Thyroid gland (tissue), 4 donors: ENCODE measurements at regions not wholly inside any gene's neighbourhood (a gene's known extent, or its start where the extent isn't known, plus 50 kb on each side); places are given as distances from the start of the nearest gene placed in this dataset.

Experiments
- DNase-seq, 2 donors: peaks; one replicate each; pipeline ENCODE4 v3.0.0-alpha.2; 2019
- H3K27ac ChIP-seq, 3 donors: fragments of 200-600 bp; sonication (generic); 1 replicate in 2 of 3; 2 replicates in 1 of 3; pipeline ENCODE4 v1.5.1; 2016 to 2019; ENCODE audit warnings: mild to moderate bottlenecking in 1 of 3, moderate library complexity in 1 of 3
- H3K27me3 ChIP-seq: fragments of 200-600 bp; sonication (generic); one replicate; pipeline ENCODE4 v1.5.1; 2019
- H3K36me3 ChIP-seq, 2 donors: fragments of 200-600 bp; sonication (generic); one replicate each; pipeline ENCODE4 v1.5.1; 2016 to 2019
- H3K4me1 ChIP-seq, 2 donors: fragments of 200-600 bp; sonication (generic); one replicate each; pipeline ENCODE4 v1.5.1; 2017 to 2019
- H3K4me3 ChIP-seq, 3 donors: fragments of 200-600 bp; sonication (generic); replicated peaks in 1 of 3; 1 replicate in 2 of 3; 2 replicates in 1 of 3; pipeline ENCODE4 v1.5.1; 2016; ENCODE audit warnings: mild to moderate bottlenecking in 1 of 3
- H3K9me3 ChIP-seq: fragments of 200-600 bp; sonication (generic); one replicate; pipeline ENCODE4 v1.5.1; 2017
- POLR2A ChIP-seq, 2 donors: fragments of 450-650 bp; IDR thresholded peaks; one replicate each; pipeline ENCODE4 v1.6.1; 2017; ENCODE audit warnings: antibody characterized with exemption in 2 of 2, mild to moderate bottlenecking in 2 of 2, moderate library complexity in 1 of 2
- WGBS, 2 donors: methylation state at CpG; one replicate each; pipeline ENCODE4 v1.1.5; 2017; 5-methylcytosine and 5-hydroxymethylcytosine counted together
- intact Hi-C: fragments of 100-400 bp; cut with DNase I; formaldehyde crosslinking; loops from one replicate; pipeline ENCODE4 v1.15.1; 2023
- TF ChIP-seq, protein P1 (sequence below), 6 experiments: fragments of 200-600 bp in 3 of 6; fragments of 450-650 bp in 3 of 6; sonication (generic) in 3 of 6; IDR thresholded peaks; one replicate each; pipeline ENCODE4 v1.5.1; 2016 to 2019; ENCODE audit warnings: antibody characterized with exemption in 6 of 6, mild to moderate bottlenecking in 2 of 6, inconsistent platforms in 1 of 6, moderate library complexity in 1 of 6

DNA sequence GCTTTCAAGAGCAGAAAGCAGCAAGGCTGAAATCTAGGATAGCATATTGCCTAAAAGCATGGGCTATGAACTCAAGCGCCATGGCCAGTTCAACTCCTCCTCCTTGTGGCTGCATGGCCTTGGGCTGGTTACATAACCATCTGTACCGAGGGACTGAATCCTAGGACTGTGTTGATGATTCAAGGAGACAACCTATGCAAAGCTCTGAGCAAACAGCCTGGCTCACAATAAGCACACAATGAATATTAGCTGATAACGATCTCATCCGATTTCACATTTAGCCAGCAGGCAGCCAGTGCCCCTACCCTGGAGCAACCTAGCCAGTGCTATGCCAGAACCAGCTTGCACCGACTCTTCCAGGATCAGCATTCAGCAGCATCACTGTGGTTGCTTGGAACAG lies 698.4 kb downstream of the TBC1D22A start:
- H3K27me3 ChIP-seq, result no peaks in the 10 kb centered on the region
- H3K27ac ChIP-seq, result no peak overlapping the region
- intact Hi-C loops, result no loop called here
- H3K4me1 ChIP-seq, result no peaks in the 10 kb centered on the region
- H3K9me3 ChIP-seq, result no peaks in the 10 kb centered on the region
- TF ChIP-seq, protein P1, sequence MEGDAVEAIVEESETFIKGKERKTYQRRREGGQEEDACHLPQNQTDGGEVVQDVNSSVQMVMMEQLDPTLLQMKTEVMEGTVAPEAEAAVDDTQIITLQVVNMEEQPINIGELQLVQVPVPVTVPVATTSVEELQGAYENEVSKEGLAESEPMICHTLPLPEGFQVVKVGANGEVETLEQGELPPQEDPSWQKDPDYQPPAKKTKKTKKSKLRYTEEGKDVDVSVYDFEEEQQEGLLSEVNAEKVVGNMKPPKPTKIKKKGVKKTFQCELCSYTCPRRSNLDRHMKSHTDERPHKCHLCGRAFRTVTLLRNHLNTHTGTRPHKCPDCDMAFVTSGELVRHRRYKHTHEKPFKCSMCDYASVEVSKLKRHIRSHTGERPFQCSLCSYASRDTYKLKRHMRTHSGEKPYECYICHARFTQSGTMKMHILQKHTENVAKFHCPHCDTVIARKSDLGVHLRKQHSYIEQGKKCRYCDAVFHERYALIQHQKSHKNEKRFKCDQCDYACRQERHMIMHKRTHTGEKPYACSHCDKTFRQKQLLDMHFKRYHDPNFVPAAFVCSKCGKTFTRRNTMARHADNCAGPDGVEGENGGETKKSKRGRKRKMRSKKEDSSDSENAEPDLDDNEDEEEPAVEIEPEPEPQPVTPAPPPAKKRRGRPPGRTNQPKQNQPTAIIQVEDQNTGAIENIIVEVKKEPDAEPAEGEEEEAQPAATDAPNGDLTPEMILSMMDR (IDR thresholded peaks at IDR 0.05), result no peak
- no peak for DNase-seq
- no peak overlapping the region for H3K4me3 ChIP-seq
- WGBS, 2 donors, result 88 to 90% methylated on average over 5 of the region's 5 CpGs
- H3K36me3 ChIP-seq, result no peaks in the 10 kb centered on the region

DNA sequence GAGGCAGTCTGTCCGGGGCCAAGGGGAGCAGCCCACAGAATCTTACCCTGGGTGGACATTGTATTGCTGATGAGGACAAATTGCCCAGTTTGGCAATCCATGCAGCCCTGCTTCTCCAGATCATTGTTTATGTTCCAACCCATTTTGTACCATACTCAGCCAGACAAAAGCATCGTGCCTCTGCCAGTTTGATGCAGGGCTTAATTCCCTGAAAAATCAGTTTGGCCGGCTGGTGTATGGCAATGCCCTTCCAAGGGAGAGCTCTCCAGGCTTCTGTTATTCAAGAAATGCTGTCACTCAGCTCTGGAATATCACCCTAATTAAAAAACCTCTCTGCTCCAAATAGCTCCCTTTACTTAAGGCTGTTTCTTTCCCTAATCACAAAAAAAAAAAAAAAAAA lies 697.7 kb downstream of the TBC1D22A start:
- Histone ChIP-seq H3K9me3 (no peaks in the 10 kb centered on the region), H3K36me3 (no peaks in the 10 kb centered on the region), H3K27ac (no peak overlapping the region), H3K4me3 (no peak overlapping the region), H3K4me1 (no peaks in the 10 kb centered on the region), H3K27me3 (no peaks in the 10 kb centered on the region)
- DNase-seq, result no peak
- WGBS, 2 donors, result 83 to 86% methylated on average over 3 of the region's 3 CpGs
- TF ChIP-seq POLR2A (IDR thresholded peaks at IDR 0.05), result no peak
- TF ChIP-seq, protein P1 (IDR thresholded peaks at IDR 0.05), result no peak
- intact Hi-C loops, result no loop called here

DNA sequence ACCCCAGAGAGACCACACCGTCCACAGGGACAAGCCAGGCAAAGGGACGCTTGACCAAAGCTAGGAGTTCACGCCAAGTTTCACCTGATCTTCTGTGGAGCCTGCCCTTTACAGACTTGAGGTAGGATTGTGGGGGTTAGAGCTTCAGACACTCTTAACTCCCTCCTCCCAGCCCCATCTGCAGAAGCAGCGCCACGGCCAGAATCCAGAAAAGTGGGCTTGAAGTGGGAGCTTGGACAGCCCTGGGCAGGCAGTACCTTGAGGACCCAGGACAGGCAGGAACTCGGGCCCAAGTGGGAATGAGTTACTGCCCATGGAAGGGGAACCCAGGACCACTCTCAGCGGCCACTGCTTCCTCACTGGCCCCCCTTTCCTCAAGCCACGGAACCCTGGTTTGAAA lies 695.9 kb downstream of the TBC1D22A start:
- TF ChIP-seq POLR2A (IDR thresholded peaks at IDR 0.05), result no peak
- TF ChIP-seq, protein P1 (IDR thresholded peaks at IDR 0.05), result no peak
- intact Hi-C loops, result no loop called here
- no peaks in the 10 kb centered on the region for H3K9me3 ChIP-seq
- WGBS, 2 donors, result 98 to 100% methylated on average over 7 to 8 of the region's 8 CpGs
- no peak overlapping the region for H3K27ac ChIP-seq
- DNase-seq, result no peak
- H3K36me3 ChIP-seq, result no peaks in the 10 kb centered on the region
- H3K4me3 ChIP-seq, result no peak overlapping the region
- H3K27me3 ChIP-seq, result no peaks in the 10 kb centered on the region
- H3K4me1 ChIP-seq, result no peaks in the 10 kb centered on the region

DNA sequence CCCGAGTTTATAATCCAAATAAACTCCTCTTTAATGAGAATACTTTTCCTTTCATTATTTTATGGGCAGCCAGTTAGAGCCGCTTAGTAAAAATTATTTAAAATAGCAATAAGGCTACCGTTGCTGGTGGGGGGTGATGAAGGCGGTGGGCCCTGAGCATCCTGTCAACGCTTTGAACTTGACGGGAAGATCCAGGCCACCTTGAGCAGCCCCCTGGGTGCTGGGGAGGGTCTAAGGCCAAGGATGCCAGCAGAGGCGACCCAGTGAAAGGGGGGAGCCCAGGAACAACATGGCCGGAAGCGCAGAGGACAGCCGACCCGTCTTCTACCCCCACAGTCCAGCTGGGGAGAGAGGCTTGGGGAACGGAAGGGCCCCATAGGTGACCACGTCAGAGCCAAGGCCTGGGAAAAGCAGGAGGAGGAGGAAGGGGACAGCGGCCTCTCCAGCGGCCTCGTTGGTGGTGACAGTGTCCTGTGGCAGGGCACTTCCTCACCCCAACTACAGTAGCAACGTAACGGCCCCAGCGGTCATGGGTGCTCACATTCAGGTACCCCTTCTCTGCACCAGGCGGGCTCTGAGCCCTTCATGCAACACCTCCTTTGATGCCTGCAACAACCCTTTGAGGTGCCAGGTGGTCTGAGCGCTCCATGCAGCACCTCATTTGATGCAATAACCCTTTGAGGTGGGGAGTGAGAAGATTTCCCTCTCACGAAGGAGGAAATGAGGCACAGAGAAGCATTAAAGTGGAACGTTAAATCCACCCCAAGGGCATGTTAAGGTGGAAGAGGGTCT lies 695.3 kb downstream of the TBC1D22A start:
- Histone ChIP-seq H3K4me3 (no peak overlapping the region), H3K27ac (no peak overlapping the region), H3K27me3 (no peaks in the 10 kb centered on the region), H3K4me1 (no peaks in the 10 kb centered on the region), H3K9me3 (no peaks in the 10 kb centered on the region), H3K36me3 (no peaks in the 10 kb centered on the region)
- intact Hi-C loops, result no loop called here
- WGBS, 2 donors, result 91 to 92% methylated on average over 22 to 23 of the region's 23 CpGs
- no peak for DNase-seq
- TF ChIP-seq, protein P1 (IDR thresholded peaks at IDR 0.05), result no peak
- TF ChIP-seq POLR2A (IDR thresholded peaks at IDR 0.05), result no peak

DNA sequence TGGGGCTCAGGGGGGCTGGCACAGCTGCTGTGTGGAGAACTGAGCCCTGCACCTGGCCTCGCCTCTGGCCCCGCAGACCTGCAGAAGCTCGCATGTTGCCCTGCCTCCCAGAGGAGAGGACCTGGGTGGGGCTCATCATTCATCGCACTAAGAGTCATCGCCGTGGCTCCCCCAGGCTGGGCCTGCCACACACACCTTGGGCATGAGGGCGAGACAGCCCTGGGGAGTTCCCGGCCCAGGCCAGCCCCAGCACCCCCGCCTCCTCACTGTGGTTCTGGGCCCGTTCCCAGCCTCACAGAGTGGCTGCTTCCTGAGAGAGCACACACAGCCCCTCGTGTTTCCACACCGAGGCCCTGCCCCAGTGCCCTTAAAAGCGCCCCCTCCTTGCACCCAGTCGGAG lies 694.6 kb downstream of the TBC1D22A start:
- H3K4me1 ChIP-seq, result no peaks in the 10 kb centered on the region
- intact Hi-C loops, result no loop called here
- DNase-seq, result no peak
- no peak overlapping the region for H3K4me3 ChIP-seq
- H3K27me3 ChIP-seq, result no peaks in the 10 kb centered on the region
- TF ChIP-seq POLR2A (IDR thresholded peaks at IDR 0.05), result no peak
- TF ChIP-seq, protein P1 (IDR thresholded peaks at IDR 0.05), result no peak
- H3K27ac ChIP-seq, result no peak overlapping the region
- H3K9me3 ChIP-seq, result no peaks in the 10 kb centered on the region
- WGBS, 2 donors, result 87 to 91% methylated on average over 8 to 14 of the region's 14 CpGs
- no peaks in the 10 kb centered on the region for H3K36me3 ChIP-seq
